H1 (cell line): ENCODE measurements at regions not wholly inside any gene's neighbourhood (a gene's known extent, or its start where the extent isn't known, plus 50 kb on each side); places are given as distances from the start of the nearest gene placed in this dataset.

Experiments
- CTCF ChIA-PET: fragments of 300-600 bp; sonication (Branson Sonifier 250); formaldehyde crosslinking; loops from one replicate; lab custom pipeline; 2021; ENCODE audit not compliant: partially characterized antibody; lab: Charles Lee
- POLR2A ChIA-PET: fragments of 300-600 bp; sonication (Branson Sonifier 250); formaldehyde crosslinking; loops from one replicate; lab custom pipeline; 2021; ENCODE audit warnings: inconsistent platforms; ENCODE audit not compliant: partially characterized antibody; lab: Charles Lee
- DNase-seq, 2 experiments: peaks; one replicate each; pipeline versions ENCODE4 v3.0.0 to v3.0.0-alpha.2; 2010 to 2022; ENCODE audit warnings: low spot score in 2 of 2, low read depth in 1 of 2, mixed read lengths in 1 of 2
- FAIRE-seq: peaks from 2 replicates; lab custom pipeline; 2011; peaks lifted over from hg19 to GRCh38; lab: Jason Lieb, UNC
- H2AFZ ChIP-seq: 2 replicates; pipeline ENCODE4 v1.8.1; 2012; ENCODE audit warnings: low read length, inconsistent platforms
- H2AK5ac ChIP-seq: 2 replicates; pipeline ENCODE4 v1.6.1; 2013; ENCODE audit warnings: low read depth, low read length
- H2BK120ac ChIP-seq: replicated peaks from 2 replicates; pipeline ENCODE3; 2013; ENCODE audit warnings: low read depth, low read length, inconsistent platforms
- H2BK12ac ChIP-seq: 2 replicates; pipeline ENCODE4 v1.6.1; 2013; ENCODE audit warnings: low read depth, low read length
- H2BK15ac ChIP-seq: 2 replicates; pipeline ENCODE4 v1.6.1; 2013; ENCODE audit warnings: low read length
- H2BK20ac ChIP-seq: 2 replicates; pipeline ENCODE4 v1.6.1; 2013; ENCODE audit warnings: low read length
- H2BK5ac ChIP-seq: 2 replicates; pipeline ENCODE4 v1.6.1; 2013; ENCODE audit warnings: low read depth, low read length
- H3K14ac ChIP-seq: 2 replicates; pipeline ENCODE4 v1.6.1; 2013; ENCODE audit warnings: inconsistent platforms; ENCODE audit not compliant: insufficient read length
- H3K18ac ChIP-seq: 2 replicates; pipeline ENCODE4 v1.6.1; 2013; ENCODE audit warnings: low read length; ENCODE audit errors: extremely low read depth
- H3K23ac ChIP-seq: 2 replicates; pipeline ENCODE4 v1.6.1; 2013; ENCODE audit warnings: inconsistent platforms; ENCODE audit not compliant: insufficient read length
- H3K23me2 ChIP-seq: 2 replicates; pipeline ENCODE4 v1.6.1; 2013; ENCODE audit warnings: low read depth, low read length
- H3K27ac ChIP-seq: 2 replicates; pipeline ENCODE4 v1.6.1; 2011; ENCODE audit warnings: low read depth, low read length, inconsistent platforms
- H3K27me3 ChIP-seq, 4 experiments: replicated peaks in 1 of 4; 1 replicate in 1 of 4; 2 replicates in 3 of 4; pipeline versions ENCODE4 v1.6.1 to v1.8.1; 2011 to 2013; ENCODE audit warnings: low read length in 3 of 4, mild to moderate bottlenecking in 3 of 4, inconsistent platforms in 2 of 4, mixed read lengths in 2 of 4, moderate library complexity in 1 of 4; ENCODE audit not compliant: control insufficient read depth in 3 of 4, insufficient read depth in 3 of 4; ENCODE audit errors: extremely low read depth in 1 of 4
- H3K36me3 ChIP-seq, 4 experiments: 2 replicates each; pipeline versions ENCODE4 v1.6.1 to v1.8.1; 2011 to 2013; ENCODE audit warnings: mild to moderate bottlenecking in 4 of 4, low read length in 3 of 4, moderate library complexity in 2 of 4, control low read depth in 1 of 4, inconsistent platforms in 1 of 4; ENCODE audit not compliant: insufficient read depth in 4 of 4, control insufficient read depth in 2 of 4
- H3K4ac ChIP-seq: replicated peaks from 2 replicates; pipeline ENCODE3; 2013; ENCODE audit warnings: low read length, low read depth, mixed read lengths, inconsistent platforms; ENCODE audit not compliant: insufficient read length
- H3K4me1 ChIP-seq, 4 experiments: replicated peaks in 1 of 4; 1 replicate in 1 of 4; 2 replicates in 3 of 4; pipeline versions ENCODE4 v1.6.1 to v1.8.1; 2011 to 2013; ENCODE audit warnings: low read length in 3 of 4, inconsistent platforms in 2 of 4, mixed read lengths in 1 of 4; ENCODE audit not compliant: insufficient read depth in 4 of 4, control insufficient read depth in 3 of 4
- H3K4me2 ChIP-seq, 2 experiments: 2 replicates each; pipeline versions ENCODE4 v1.6.1 to v1.8.1; 2011 to 2013; ENCODE audit warnings: low read depth in 2 of 2, low read length in 2 of 2, control low read depth in 1 of 2, inconsistent platforms in 1 of 2, mild to moderate bottlenecking in 1 of 2; ENCODE audit not compliant: insufficient read depth in 1 of 2
- H3K4me3 ChIP-seq, 4 experiments: fragments of 200-600, 300-600 bp in 1 of 4; sonication (generic), shearing (Covaris generic), sonication (Bioruptor Twin) in 1 of 4; 2 replicates each; pipeline versions ENCODE4 v1.5.1 to v1.8.1; 2011 to 2016; ENCODE audit warnings: low read length in 4 of 4, low read depth in 3 of 4, control low read depth in 2 of 4, inconsistent platforms in 2 of 4, mild to moderate bottlenecking in 2 of 4, mixed read lengths in 1 of 4, moderate library complexity in 1 of 4; ENCODE audit not compliant: insufficient read depth in 2 of 4; ENCODE audit errors: extremely low read depth in 1 of 4
- H3K56ac ChIP-seq: replicated peaks from 2 replicates; pipeline ENCODE3; 2013; ENCODE audit warnings: low read depth, mild to moderate bottlenecking, mixed read lengths, low read length, inconsistent platforms; ENCODE audit not compliant: insufficient read length
- H3K79me1 ChIP-seq: 2 replicates; pipeline ENCODE4 v1.6.1; 2013; ENCODE audit warnings: low read depth, low read length, control low read depth
- H3K79me2 ChIP-seq, 2 experiments: 2 replicates each; pipeline versions ENCODE4 v1.6.1 to v1.8.1; 2012 to 2013; ENCODE audit warnings: low read length in 2 of 2, mild to moderate bottlenecking in 2 of 2, inconsistent platforms in 1 of 2; ENCODE audit not compliant: insufficient read depth in 2 of 2, control insufficient read depth in 1 of 2
- H3K9ac ChIP-seq, 4 experiments: replicated peaks in 1 of 4; 1 replicate in 1 of 4; 2 replicates in 3 of 4; pipeline versions ENCODE4 v1.6.1 to v1.8.1; 2011 to 2013; ENCODE audit warnings: low read depth in 3 of 4, low read length in 3 of 4, control low read depth in 2 of 4, mild to moderate bottlenecking in 2 of 4, moderate library complexity in 2 of 4, inconsistent platforms in 1 of 4; ENCODE audit errors: extremely low read depth in 1 of 4
- H3K9me3 ChIP-seq, 2 experiments: 2 replicates each; pipeline versions ENCODE4 v1.6.1 to v1.8.1; 2012 to 2013; ENCODE audit warnings: mild to moderate bottlenecking in 2 of 2, moderate library complexity in 2 of 2, control low read depth in 1 of 2, inconsistent platforms in 1 of 2, low read depth in 1 of 2, low read length in 1 of 2, mixed read lengths in 1 of 2; ENCODE audit not compliant: insufficient read depth in 2 of 2
- H4K20me1 ChIP-seq, 2 experiments: replicated peaks in 1 of 2; 2 replicates each; pipeline versions ENCODE3 to v1.8.1; 2011 to 2013; ENCODE audit warnings: inconsistent platforms in 2 of 2, low read length in 2 of 2, mild to moderate bottlenecking in 1 of 2; ENCODE audit not compliant: insufficient read depth in 2 of 2, control insufficient read depth in 1 of 2
- H4K5ac ChIP-seq: 2 replicates; pipeline ENCODE4 v1.6.1; 2013; ENCODE audit warnings: low read length, low read depth, mixed read lengths, inconsistent platforms; ENCODE audit not compliant: insufficient read length
- H4K8ac ChIP-seq: 2 replicates; pipeline ENCODE4 v1.8.0; 2013; ENCODE audit warnings: mild to moderate bottlenecking, moderate library complexity, low read length, inconsistent platforms; ENCODE audit not compliant: insufficient read depth; ENCODE audit errors: extremely low read depth
- H4K91ac ChIP-seq: replicated peaks from 2 replicates; pipeline ENCODE3; 2013; ENCODE audit warnings: low read length, mixed read lengths, inconsistent platforms; ENCODE audit not compliant: insufficient read length
- BACH1 ChIP-seq: IDR thresholded peaks from 2 replicates; pipeline ENCODE4 v1.6.1; 2012; ENCODE audit warnings: low read length, improper control_type of control experiment
- CTBP2 ChIP-seq: IDR thresholded peaks from 2 replicates; pipeline ENCODE4 v1.7.0; 2011; ENCODE audit warnings: borderline replicate concordance, mild to moderate bottlenecking, moderate library complexity, mixed read lengths, low read length; ENCODE audit not compliant: insufficient read depth, insufficient read length
- E2F6 ChIP-seq: IDR thresholded peaks from 2 replicates; pipeline ENCODE4 v1.6.1; 2012; ENCODE audit warnings: inconsistent platforms
- EGR1 ChIP-seq: IDR thresholded peaks from 2 replicates; pipeline ENCODE4 v1.6.1; 2011; ENCODE audit warnings: low read depth, low read length, borderline replicate concordance
- KDM4A ChIP-seq: IDR thresholded peaks from one replicate; pipeline ENCODE4 v1.7.1; 2012; ENCODE audit warnings: low read depth, mild to moderate bottlenecking, moderate library complexity, low read length, inconsistent platforms; ENCODE audit not compliant: severe bottlenecking
- MAFK ChIP-seq: IDR thresholded peaks from 2 replicates; pipeline ENCODE4 v1.6.1; 2012; ENCODE audit warnings: low read depth, mild to moderate bottlenecking, improper control_type of control experiment, low read length
- SIRT6 ChIP-seq: IDR thresholded peaks from one replicate; pipeline ENCODE4 v1.7.1; 2012; ENCODE audit warnings: low read length, inconsistent platforms
- WGBS, 2 experiments: shearing (Covaris generic) in 1 of 2; methylation state at CpG; one replicate each; pipeline versions ENCODE4 v1.1.6 to v1.1.7; 2013 to 2015; ENCODE audit warnings: low lambda C conversion rate in 2 of 2, mixed read lengths in 2 of 2, inconsistent platforms in 1 of 2, low coverage in 1 of 2, missing lambda C conversion rate in 1 of 2; ENCODE audit not compliant: insufficient replicate concordance in 2 of 2, insufficient coverage in 1 of 2, insufficient read length in 1 of 2; ENCODE audit errors: extremely low coverage in 1 of 2, missing lambda C conversion rate in 1 of 2; 5-methylcytosine and 5-hydroxymethylcytosine counted together

GRCh38 chr15:62494197-62494596, 329.1 kb upstream of the C2CD4B start:
- Histone ChIP-seq H3K4me2 (no peak overlapping the region), H3K79me1 (no peaks in the 10 kb centered on the region), H2BK20ac (no peak overlapping the region), H2BK5ac (no peak overlapping the region), H3K79me2 (no peaks in the 10 kb centered on the region), H3K23me2 (no peaks in the 10 kb centered on the region), H4K8ac (no peak overlapping the region), H2AFZ (no peak overlapping the region), H2AK5ac (no peak overlapping the region), H3K4me1 (no peaks in the 10 kb centered on the region; a peak in 1 of 7 replicates), H3K9ac (no peak overlapping the region), H3K4me3 (no peak overlapping the region), H3K56ac (no peak overlapping the region), H2BK12ac (no peak overlapping the region), H3K9me3 (no peaks in the 10 kb centered on the region), H3K27ac (no peak overlapping the region), H2BK15ac (no peak overlapping the region), H4K91ac (no peak overlapping the region), H3K23ac (no peak overlapping the region), H4K20me1 (no peaks in the 10 kb centered on the region), H3K18ac (no peak overlapping the region), H4K5ac (no peak overlapping the region), H3K4ac (no peak overlapping the region), H3K36me3 (no peaks in the 10 kb centered on the region), H3K27me3 (no peaks in the 10 kb centered on the region), H3K14ac (no peak overlapping the region), H2BK120ac (no peak overlapping the region)
- DNase-seq (no peak), FAIRE-seq (no peak)
- TF ChIP-seq CTBP2: no peak
- TF ChIP-seq MAFK: no peak
- TF ChIP-seq SIRT6: no peak
- TF ChIP-seq KDM4A: no peak
- TF ChIP-seq E2F6: no peak
- TF ChIP-seq BACH1: no peak
- TF ChIP-seq EGR1: no peak
- WGBS, 2 experiments: 84% methylated on average over 4 of the region's 4 CpGs; no CpG with 5 or more reads in 1 of the 2 experiments
- POLR2A ChIA-PET: interaction anchor here (0.7 to 0.9 kb wide), 2 partner anchors 9 to 15 kb away, joined by 3 to 4 read pairs; no protein-coding TSS in a partner anchor
- CTCF ChIA-PET: interaction anchor here (1.0 to 1.3 kb wide), 2 partner anchors 17 to 55 kb away, joined by 3 to 4 read pairs; no protein-coding TSS in a partner anchor
